GM18502 (cell line): ENCODE measurements at regions not wholly inside any gene's neighbourhood (a gene's known extent, or its start where the extent isn't known, plus 50 kb on each side); places are given as distances from the start of the nearest gene placed in this dataset.

Source experiments
- ATAC-seq: cut with Tn5 transposase; IDR thresholded peaks from one replicate; pipeline ENCODE4 v1.9.1; 2021; ENCODE audit warnings: mild to moderate bottlenecking; ENCODE audit not compliant: unreplicated experiment, poor library complexity

- ATAC-seq: no peak
Observed at GRCh38 chr14:97930166-97930565, 1133.0 kb downstream of the VRK1 start.

- no peak for ATAC-seq
Observed at GRCh38 chr14:97931273-97931672, 1134.1 kb downstream of the VRK1 start.

- no peak for ATAC-seq
Observed at GRCh38 chr14:97942921-97943320, 1145.7 kb downstream of the VRK1 start.

GRCh38 chr14:97943619-97944018, 1146.4 kb downstream of the VRK1 start:
- no peak for ATAC-seq

GRCh38 chr14:97944380-97944779, 1147.2 kb downstream of the VRK1 start:
- no peak for ATAC-seq

- ATAC-seq: no peak
Observed at GRCh38 chr14:97945631-97946030, 1148.4 kb downstream of the VRK1 start.

GRCh38 chr14:97946240-97946639, 1149.1 kb downstream of the VRK1 start:
- no peak for ATAC-seq

GRCh38 chr14:97946641-97947040, 1149.5 kb downstream of the VRK1 start:
- ATAC-seq: no peak

- no peak for ATAC-seq
Observed at GRCh38 chr14:97948841-97949240, 1151.7 kb downstream of the VRK1 start.

GRCh38 chr14:97956581-97957340, 1159.6 kb downstream of the VRK1 start:
- no peak for ATAC-seq

- ATAC-seq: no peak
Observed at GRCh38 chr14:97959251-97959650, 1162.1 kb downstream of the VRK1 start.

- ATAC-seq: no peak
Observed at GRCh38 chr14:97960436-97960835, 1163.3 kb downstream of the VRK1 start.

- ATAC-seq: no peak
Observed at GRCh38 chr14:97970222-97970621, 1173.0 kb downstream of the VRK1 start.

GRCh38 chr14:97975216-97975615, 1178.0 kb downstream of the VRK1 start:
- no peak for ATAC-seq

- ATAC-seq: no peak
Observed at GRCh38 chr14:97975962-97976361, 1178.8 kb downstream of the VRK1 start.

GRCh38 chr14:97976861-97977260, 1179.7 kb downstream of the VRK1 start:
- no peak for ATAC-seq

- ATAC-seq: no peak
Observed at GRCh38 chr14:97977651-97978261, 1180.6 kb downstream of the VRK1 start.

- no peak for ATAC-seq
Observed at GRCh38 chr14:97978341-97978740, 1181.2 kb downstream of the VRK1 start.

GRCh38 chr14:97993508-97994019, 1196.4 kb downstream of the VRK1 start:
- ATAC-seq: no peak

- ATAC-seq: no peak
Observed at GRCh38 chr14:97994020-97994531, 1196.9 kb downstream of the VRK1 start.

GRCh38 chr14:97995038-97995437, 1197.9 kb downstream of the VRK1 start:
- no peak for ATAC-seq

GRCh38 chr14:97995531-97995930, 1198.3 kb downstream of the VRK1 start:
- ATAC-seq: no peak
